ENCODE measurements at regions not wholly inside any gene's neighbourhood (a gene's known extent, or its start where the extent isn't known, plus 50 kb on each side); places are given as distances from the start of the nearest gene placed in this dataset.

- no peak overlapping the region for H3K27ac Mint-ChIP-seq
Observed at GRCh38 chr20:40848096-40848495, 159.1 kb upstream of the MAFB start.

GRCh38 chr20:40848526-40848925 lies 159.5 kb upstream of the MAFB start:
- peak overlapping the region; percentile 1 for H3K27ac Mint-ChIP-seq
- H3K4me1 Mint-ChIP-seq, result peaks cover 6% of the 10 kb centered on the region
- no peak for DNase-seq (ENCODE audit: low spot score in 2 of 2)
- H3K9me3 Mint-ChIP-seq, result no peaks in the 10 kb centered on the region
- no peaks in the 10 kb centered on the region for H3K36me3 Mint-ChIP-seq
- ATAC-seq, result no peak
- no peak overlapping the region for H3K4me3 Mint-ChIP-seq

More at GRCh38 chr20:40848096-40848495, 159.1 kb upstream of the MAFB start:
- peaks cover 6% of the 10 kb centered on the region for H3K4me1 Mint-ChIP-seq
- H3K9me3 Mint-ChIP-seq, result no peaks in the 10 kb centered on the region
- no peak for DNase-seq (ENCODE audit: low spot score in 2 of 2)
- ATAC-seq, result no peak
- H3K36me3 Mint-ChIP-seq, result no peaks in the 10 kb centered on the region
- no peak overlapping the region for H3K4me3 Mint-ChIP-seq

GRCh38 chr20:40849456-40849855 lies 160.4 kb upstream of the MAFB start:
- Mint-ChIP-seq H3K9me3 (no peaks in the 10 kb centered on the region), H3K27ac (peak overlapping the region; percentile 1), H3K4me1 (peaks cover 6% of the 10 kb centered on the region), H3K4me3 (no peak overlapping the region), H3K36me3 (no peaks in the 10 kb centered on the region)
- DNase-seq (ENCODE audit: low spot score in 2 of 2), result no peak
- ATAC-seq, result no peak

GRCh38 chr20:40851051-40851450 lies 162.0 kb upstream of the MAFB start:
- ATAC-seq (no peak), DNase-seq (ENCODE audit: low spot score in 2 of 2) (no peak)
- H3K27ac Mint-ChIP-seq, result no peak overlapping the region
- no peak overlapping the region for H3K4me3 Mint-ChIP-seq
- H3K9me3 Mint-ChIP-seq, result no peaks in the 10 kb centered on the region
- no peaks in the 10 kb centered on the region for H3K36me3 Mint-ChIP-seq
- peaks cover 10% of the 10 kb centered on the region for H3K4me1 Mint-ChIP-seq

- Mint-ChIP-seq H3K27ac (peak overlapping the region; percentile 9), H3K36me3 (no peaks in the 10 kb centered on the region), H3K4me3 (no peak overlapping the region), H3K4me1 (peaks cover 6% of the 10 kb centered on the region), H3K9me3 (no peaks in the 10 kb centered on the region)
- no peak for DNase-seq (ENCODE audit: low spot score in 2 of 2)
- no peak for ATAC-seq
Observed at GRCh38 chr20:40855269-40855668, 166.2 kb upstream of the MAFB start.

- ATAC-seq (no peak), DNase-seq (ENCODE audit: low spot score in 2 of 2) (no peak)
- Mint-ChIP-seq H3K27ac (peak overlapping the region; percentile 9), H3K4me3 (no peak overlapping the region), H3K9me3 (no peaks in the 10 kb centered on the region), H3K4me1 (peaks cover 6% of the 10 kb centered on the region), H3K36me3 (no peaks in the 10 kb centered on the region)
Observed at GRCh38 chr20:40856653-40857052, 167.6 kb upstream of the MAFB start.

GRCh38 chr20:40860487-40860902 lies 168.1 kb upstream of the TOP1 start:
- Mint-ChIP-seq H3K9me3 (no peaks in the 10 kb centered on the region), H3K36me3 (no peaks in the 10 kb centered on the region), H3K27ac (no peak overlapping the region), H3K4me3 (no peak overlapping the region), H3K4me1 (peaks cover 6% of the 10 kb centered on the region)
- ATAC-seq, result no peak
- no peak for DNase-seq (ENCODE audit: low spot score in 2 of 2)

GRCh38 chr20:40861427-40862008 lies 167.1 kb upstream of the TOP1 start:
- no peaks in the 10 kb centered on the region for H3K9me3 Mint-ChIP-seq
- H3K4me3 Mint-ChIP-seq, result no peak overlapping the region
- ATAC-seq (no peak), DNase-seq (ENCODE audit: low spot score in 2 of 2) (no peak)
- no peaks in the 10 kb centered on the region for H3K36me3 Mint-ChIP-seq
- H3K4me1 Mint-ChIP-seq, result no peaks in the 10 kb centered on the region
- no peak overlapping the region for H3K27ac Mint-ChIP-seq

- H3K27ac Mint-ChIP-seq, result no peak overlapping the region
- no peak overlapping the region for H3K4me3 Mint-ChIP-seq
- H3K9me3 Mint-ChIP-seq, result no peaks in the 10 kb centered on the region
- no peak for DNase-seq (ENCODE audit: low spot score in 2 of 2)
- no peaks in the 10 kb centered on the region for H3K36me3 Mint-ChIP-seq
- no peak for ATAC-seq
- no peaks in the 10 kb centered on the region for H3K4me1 Mint-ChIP-seq
Observed at GRCh38 chr20:40863355-40863919, 165.2 kb upstream of the TOP1 start.

GRCh38 chr20:40864470-40864869 lies 164.2 kb upstream of the TOP1 start:
- Mint-ChIP-seq H3K4me1 (no peaks in the 10 kb centered on the region), H3K27ac (no peak overlapping the region), H3K4me3 (no peak overlapping the region), H3K9me3 (no peaks in the 10 kb centered on the region), H3K36me3 (no peaks in the 10 kb centered on the region)
- DNase-seq (ENCODE audit: low spot score in 2 of 2) (no peak), ATAC-seq (no peak)

GRCh38 chr20:40865095-40865494 lies 163.5 kb upstream of the TOP1 start:
- Mint-ChIP-seq H3K9me3 (no peaks in the 10 kb centered on the region), H3K27ac (peak overlapping the region; percentile 15), H3K4me3 (no peak overlapping the region), H3K4me1 (no peaks in the 10 kb centered on the region), H3K36me3 (no peaks in the 10 kb centered on the region)
- no peak for DNase-seq (ENCODE audit: low spot score in 2 of 2)
- ATAC-seq, result no peak

GRCh38 chr20:40866056-40866455 lies 162.6 kb upstream of the TOP1 start:
- no peak overlapping the region for H3K4me3 Mint-ChIP-seq
- H3K4me1 Mint-ChIP-seq, result peaks cover 4% of the 10 kb centered on the region
- ATAC-seq (no peak), DNase-seq (ENCODE audit: low spot score in 2 of 2) (no peak)
- no peak overlapping the region for H3K27ac Mint-ChIP-seq
- no peaks in the 10 kb centered on the region for H3K36me3 Mint-ChIP-seq
- no peaks in the 10 kb centered on the region for H3K9me3 Mint-ChIP-seq

- Mint-ChIP-seq H3K9me3 (no peaks in the 10 kb centered on the region), H3K4me1 (peaks cover 5% of the 10 kb centered on the region), H3K27ac (no peak overlapping the region), H3K4me3 (no peak overlapping the region), H3K36me3 (no peaks in the 10 kb centered on the region)
- no peak for DNase-seq (ENCODE audit: low spot score in 2 of 2)
- no peak for ATAC-seq
Observed at GRCh38 chr20:40868551-40869217, 159.9 kb upstream of the TOP1 start.

- no peak overlapping the region for H3K27ac Mint-ChIP-seq
- H3K4me3 Mint-ChIP-seq, result no peak overlapping the region
- no peaks in the 10 kb centered on the region for H3K36me3 Mint-ChIP-seq
- no peak for DNase-seq (ENCODE audit: low spot score in 2 of 2)
- peaks cover 5% of the 10 kb centered on the region for H3K4me1 Mint-ChIP-seq
- no peaks in the 10 kb centered on the region for H3K9me3 Mint-ChIP-seq
- no peak for ATAC-seq
Observed at GRCh38 chr20:40869218-40870147, 159.1 kb upstream of the TOP1 start.
